GM23338 (cell line): ENCODE measurements at regions not wholly inside any gene's neighbourhood (a gene's known extent, or its start where the extent isn't known, plus 50 kb on each side); places are given as distances from the start of the nearest gene placed in this dataset.

ENCODE experiments used
- ATAC-seq: fragments of 200-7000 bp; cut with Tn5 transposase; 3 replicates; pipeline ENCODE4 v1.9.1; 2020
- DNase-seq: peaks from one replicate; pipeline ENCODE4 v3.0.0-alpha.2; 2015; ENCODE audit warnings: low spot score
- H2AFZ ChIP-seq: fragments of 200-600 bp; sonication (generic); 2 replicates; pipeline ENCODE4 v1.8.0; 2016; ENCODE audit warnings: antibody characterized with exemption, mild to moderate bottlenecking, moderate library complexity
- H3F3A ChIP-seq: fragments of 200-600 bp; sonication (generic); replicated peaks from 2 replicates; pipeline ENCODE4 v1.8.0; 2017; ENCODE audit warnings: antibody characterized with exemption, mixed run types, low read depth
- H3K27ac ChIP-seq: fragments of 200-600 bp; sonication (generic); 2 replicates; pipeline ENCODE4 v1.6.1; 2016; ENCODE audit warnings: low read depth
- H3K27me3 ChIP-seq: fragments of 200-600 bp; sonication (generic); 2 replicates; pipeline ENCODE4 v1.8.0; 2016; ENCODE audit warnings: mild to moderate bottlenecking, mixed run types, moderate library complexity; ENCODE audit not compliant: insufficient read depth
- H3K36me3 ChIP-seq: fragments of 200-600 bp; sonication (generic); 2 replicates; pipeline ENCODE4 v1.8.0; 2016; ENCODE audit warnings: mild to moderate bottlenecking; ENCODE audit not compliant: insufficient read depth
- H3K4me1 ChIP-seq: fragments of 200-600 bp; sonication (generic); 2 replicates; pipeline ENCODE4 v1.8.0; 2016; ENCODE audit warnings: mild to moderate bottlenecking, moderate library complexity; ENCODE audit not compliant: insufficient read depth
- H3K4me2 ChIP-seq: fragments of 200-600 bp; sonication (generic); 2 replicates; pipeline ENCODE4 v1.7.1; 2017; ENCODE audit warnings: mixed run types
- H3K4me3 ChIP-seq: fragments of 200-600 bp; sonication (generic); 2 replicates; pipeline ENCODE4 v1.6.1; 2016; ENCODE audit warnings: mixed run types
- H3K79me2 ChIP-seq: fragments of 200-600 bp; sonication (generic); replicated peaks from 2 replicates; pipeline ENCODE4 v1.8.0; 2017; ENCODE audit warnings: mild to moderate bottlenecking; ENCODE audit not compliant: insufficient read depth
- H3K9me2 ChIP-seq: fragments of 200-600 bp; sonication (generic); 2 replicates; pipeline ENCODE4 v1.8.0; 2017; ENCODE audit not compliant: insufficient read depth
- H4K20me1 ChIP-seq: fragments of 200-600 bp; sonication (generic); replicated peaks from 2 replicates; pipeline ENCODE4 v1.8.0; 2017; ENCODE audit warnings: mild to moderate bottlenecking; ENCODE audit not compliant: insufficient read depth
- H3K27ac Mint-ChIP-seq: 2 replicates; pipeline ENCODE4 v1.8.0; 2020; ENCODE audit warnings: inconsistent platforms, mild to moderate bottlenecking, moderate library complexity, mixed read lengths
- H3K27me3 Mint-ChIP-seq: 3 replicates; pipeline ENCODE4 v1.8.0; 2022; ENCODE audit warnings: low read depth, mild to moderate bottlenecking, moderate library complexity, mixed read lengths, inconsistent platforms; ENCODE audit not compliant: insufficient read depth, poor library complexity
- H3K36me3 Mint-ChIP-seq: 3 replicates; pipeline ENCODE4 v1.8.0; 2021; ENCODE audit warnings: low read depth, mild to moderate bottlenecking, inconsistent platforms, moderate library complexity, mixed read lengths
- H3K4me1 Mint-ChIP-seq: 3 replicates; pipeline ENCODE4 v1.8.0; 2020; ENCODE audit warnings: mild to moderate bottlenecking, inconsistent platforms, mixed read lengths
- H3K4me3 Mint-ChIP-seq: 3 replicates; pipeline ENCODE4 v1.8.0; 2021; ENCODE audit warnings: moderate library complexity, mild to moderate bottlenecking, inconsistent platforms, mixed read lengths
- H3K9me3 Mint-ChIP-seq: 3 replicates; pipeline ENCODE4 v1.8.0; 2020; ENCODE audit warnings: moderate library complexity, mild to moderate bottlenecking, inconsistent platforms, mixed read lengths
- CREB1 ChIP-seq: fragments of 250-450 bp; sonication (Bioruptor Pico); IDR thresholded peaks from 2 replicates; pipeline ENCODE4 v1.5.0; 2020; ENCODE audit warnings: low read depth, mild to moderate bottlenecking, moderate library complexity
- CTCF ChIP-seq, 2 experiments: fragments of 200-600 bp in 1 of 2; sonication (generic) in 1 of 2; conservative IDR thresholded peaks; 2 replicates each; pipeline versions ENCODE4 v1.5.1 to v1.6.1; 2016 to 2017; ENCODE audit warnings: antibody characterized with exemption in 2 of 2, low read depth in 2 of 2, mild to moderate bottlenecking in 2 of 2, moderate library complexity in 1 of 2
- ETS1 ChIP-seq: IDR thresholded peaks from 2 replicates; pipeline ENCODE4 v1.6.1; 2016; ENCODE audit warnings: antibody characterized with exemption
- EZH2 ChIP-seq: fragments of 200-600 bp; sonication (generic); IDR thresholded peaks from one replicate; pipeline ENCODE4 v1.8.0; 2017; ENCODE audit warnings: antibody characterized with exemption, mild to moderate bottlenecking, low read depth; ENCODE audit not compliant: unreplicated experiment
- EZH2phosphoT487 ChIP-seq: fragments of 200-600 bp; sonication (generic); IDR thresholded peaks from one replicate; pipeline ENCODE4 v1.8.1; 2018; ENCODE audit warnings: antibody characterized with exemption; ENCODE audit not compliant: unreplicated experiment
- JUNB ChIP-seq: IDR thresholded peaks from one replicate; pipeline ENCODE4 v1.6.1; 2016; ENCODE audit warnings: antibody characterized with exemption; ENCODE audit not compliant: unreplicated experiment
- NANOG ChIP-seq: IDR thresholded peaks from 2 replicates; pipeline ENCODE4 v1.6.1; 2016; ENCODE audit warnings: antibody characterized with exemption, borderline replicate concordance
- POLR2AphosphoS5 ChIP-seq: IDR thresholded peaks from 2 replicates; pipeline ENCODE4 v1.6.1; 2016; ENCODE audit warnings: antibody characterized with exemption, low read depth
- REST ChIP-seq: IDR thresholded peaks from one replicate; pipeline ENCODE4 v1.6.1; 2018; ENCODE audit warnings: antibody characterized with exemption; ENCODE audit not compliant: unreplicated experiment
- STAT1 ChIP-seq: IDR thresholded peaks from one replicate; pipeline ENCODE4 v1.6.1; 2016; ENCODE audit warnings: antibody characterized with exemption; ENCODE audit not compliant: unreplicated experiment
- ZNF114 ChIP-seq: fragments of 250-450 bp; sonication (Bioruptor Pico); IDR thresholded peaks from 2 replicates; pipeline ENCODE4 v1.5.0; 2020; ENCODE audit warnings: mild to moderate bottlenecking, moderate library complexity
- ZNF331 ChIP-seq: fragments of 250-450 bp; sonication (Bioruptor Pico); IDR thresholded peaks from 2 replicates; pipeline ENCODE4 v1.5.0; 2020; ENCODE audit warnings: low read depth, mild to moderate bottlenecking, moderate library complexity

- Histone ChIP-seq H3K4me3 (no peak overlapping the region), H3F3A (no peaks in the 10 kb centered on the region), H3K4me2 (no peak overlapping the region), H3K4me1 (peaks cover 6% of the 10 kb centered on the region; the same call in 1 of the 2 replicates), H4K20me1 (no peaks in the 10 kb centered on the region), H3K9me2 (no peaks in the 10 kb centered on the region), H3K36me3 (no peaks in the 10 kb centered on the region), H3K27me3 (no peaks in the 10 kb centered on the region), H3K27ac (no peak overlapping the region), H2AFZ (no peak overlapping the region), H3K79me2 (no peaks in the 10 kb centered on the region)
- Mint-ChIP-seq H3K4me1 (no peaks in the 10 kb centered on the region; the same call in 1 of the 3 replicates), H3K27ac (no peak overlapping the region), H3K27me3 (no peaks in the 10 kb centered on the region), H3K4me3 (no peak overlapping the region), H3K9me3 (no peaks in the 10 kb centered on the region), H3K36me3 (no peaks in the 10 kb centered on the region)
- TF ChIP-seq STAT1, result no peak
- no peak for TF ChIP-seq POLR2AphosphoS5
- no peak for TF ChIP-seq ZNF331 (CRISPR knock-in tag)
- no peak for TF ChIP-seq EZH2phosphoT487
- no peak for TF ChIP-seq CTCF (conservative IDR thresholded peaks at IDR 0.05; ENCODE audit: low read depth in 2 of 2)
- no peak for TF ChIP-seq EZH2
- TF ChIP-seq ETS1, result no peak
- no peak for TF ChIP-seq ZNF114 (CRISPR knock-in tag)
- TF ChIP-seq REST, result no peak
- ATAC-seq, result no peak
- no peak for DNase-seq
These were observed 175.4 kb downstream of the PCDH10 start for GRCh38 chr4:133324491-133324890.

- Mint-ChIP-seq H3K4me3 (no peak overlapping the region), H3K36me3 (no peaks in the 10 kb centered on the region), H3K9me3 (no peaks in the 10 kb centered on the region), H3K27me3 (no peaks in the 10 kb centered on the region), H3K4me1 (no peaks in the 10 kb centered on the region; the same call in 1 of the 3 replicates), H3K27ac (no peak overlapping the region)
- no peaks in the 10 kb centered on the region for H3K36me3 ChIP-seq
- no peaks in the 10 kb centered on the region for H3F3A ChIP-seq
- H3K27ac ChIP-seq, result no peak overlapping the region
- no peak overlapping the region for H3K4me3 ChIP-seq
- no peak overlapping the region for H3K4me2 ChIP-seq
- H3K27me3 ChIP-seq, result no peaks in the 10 kb centered on the region
- H4K20me1 ChIP-seq, result no peaks in the 10 kb centered on the region
- H2AFZ ChIP-seq, result no peak overlapping the region
- DNase-seq (no peak), ATAC-seq (no peak)
- H3K4me1 ChIP-seq, result peaks cover 6% of the 10 kb centered on the region; the same call in 1 of the 2 replicates
- H3K9me2 ChIP-seq, result no peaks in the 10 kb centered on the region
- no peaks in the 10 kb centered on the region for H3K79me2 ChIP-seq
- no peak for TF ChIP-seq NANOG
- TF ChIP-seq REST, result no peak
- no peak for TF ChIP-seq ZNF331 (CRISPR knock-in tag)
- TF ChIP-seq CREB1 (CRISPR knock-in tag), result no peak
- TF ChIP-seq JUNB, result no peak
- TF ChIP-seq ZNF114 (CRISPR knock-in tag), result no peak
- no peak for TF ChIP-seq ETS1
- no peak for TF ChIP-seq EZH2phosphoT487
These were observed 174.6 kb downstream of the PCDH10 start for GRCh38 chr4:133323670-133324069.
